HCT116 (cell line): ENCODE measurements at regions not wholly inside any gene's neighbourhood (a gene's known extent, or its start where the extent isn't known, plus 50 kb on each side); places are given as distances from the start of the nearest gene placed in this dataset.
"Not testable (repeated sequence)": the region's sequence is repeated elsewhere in the genome, so short reads cannot be mapped to it uniquely, and the experiment has no call there.

Experiments used
- ATAC-seq: fragments of 200-7000 bp; cut with Tn5 transposase; 2 replicates; pipeline ENCODE4 v1.9.1; 2020; ENCODE audit warnings: mild to moderate bottlenecking, moderate library complexity
- BruUV-seq: library from RNA; stranded (reverse); fragments of 400-500 nt; replicated peaks from 2 replicates; lab custom pipeline; 2021; lab: Mats Ljungman, UMichigan
- CTCF ChIA-PET: fragments of 300-600 bp; sonication (Branson Sonifier 250); formaldehyde crosslinking; loops from one replicate; lab custom pipeline; 2021; ENCODE audit warnings: antibody characterized with exemption; lab: Charles Lee
- POLR2A ChIA-PET: fragments of 300-600, 350-600 bp; sonication (Branson Sonifier 250); formaldehyde crosslinking; loops from one replicate; lab custom pipeline; 2021; ENCODE audit warnings: antibody characterized with exemption; lab: Charles Lee
- RAD21 ChIA-PET, 2 experiments: fragments of 300-600 bp; sonication (Branson Sonifier 250); formaldehyde crosslinking; loops; one replicate each; lab custom pipeline; 2023; ENCODE audit warnings: low total read pairs in 2 of 2; ENCODE audit not compliant: uncharacterized antibody in 2 of 2, unreplicated experiment in 2 of 2, low non-redundant PET in 1 of 2; lab: Charles Lee
- DNase-seq: peaks from one replicate; pipeline ENCODE4 v3.0.0-alpha.2; 2010; ENCODE audit warnings: low read depth, low spot score
- H2AFZ ChIP-seq: fragments of 200-600 bp; shearing (Covaris generic), sonication (generic); 2 replicates; pipeline ENCODE4 v1.6.1; 2017; ENCODE audit warnings: low read depth, mixed run types, mixed read lengths, antibody characterized with exemption, low read length; ENCODE audit not compliant: poor library complexity, severe bottlenecking
- H3K27ac ChIP-seq: 2 replicates; pipeline ENCODE4 v1.5.1; 2012; ENCODE audit warnings: low read depth, low read length
- H3K27me3 ChIP-seq: fragments of 200-600 bp; sonication (generic); 2 replicates; pipeline ENCODE4 v1.6.1; 2016; ENCODE audit warnings: mixed run types, low read length, mixed read lengths; ENCODE audit not compliant: insufficient read depth
- H3K36me3 ChIP-seq, 2 experiments: fragments of 200-500 bp in 1 of 2; fragments of 200-600 bp in 1 of 2; sonication (Bioruptor generic) in 1 of 2; sonication (generic) in 1 of 2; 2 replicates each; pipeline versions ENCODE4 v1.5.1 to v1.6.1; 2014 to 2016; ENCODE audit warnings: low read length in 2 of 2, inconsistent platforms in 1 of 2, mixed read lengths in 1 of 2, mixed run types in 1 of 2; ENCODE audit not compliant: insufficient read depth in 2 of 2, control insufficient read depth in 1 of 2
- H3K4me1 ChIP-seq, 2 experiments: fragments of 200-600 bp in 1 of 2; sonication (generic) in 1 of 2; 2 replicates each; pipeline versions ENCODE4 v1.5.1 to v1.6.1; 2012 to 2017; ENCODE audit warnings: low read length in 2 of 2, inconsistent platforms in 1 of 2, mild to moderate bottlenecking in 1 of 2, mixed read lengths in 1 of 2, mixed run types in 1 of 2, moderate library complexity in 1 of 2; ENCODE audit not compliant: insufficient read depth in 2 of 2, control insufficient read depth in 1 of 2
- H3K4me2 ChIP-seq: fragments of 200-600 bp; sonication (generic); 2 replicates; pipeline ENCODE4 v1.6.1; 2017; ENCODE audit warnings: mixed run types, low read length, mixed read lengths
- H3K4me3 ChIP-seq, 2 experiments: fragments of 200-600 bp in 1 of 2; sonication (generic) in 1 of 2; replicated peaks in 1 of 2; 2 replicates each; pipeline ENCODE4 v1.5.1; 2011 to 2016; ENCODE audit warnings: low read length in 2 of 2, control low read depth in 1 of 2, low read depth in 1 of 2, mild to moderate bottlenecking in 1 of 2, mixed read lengths in 1 of 2, mixed run types in 1 of 2
- H3K79me2 ChIP-seq: fragments of 200-600 bp; sonication (generic); 2 replicates; pipeline ENCODE4 v1.6.1; 2017; ENCODE audit warnings: mild to moderate bottlenecking, mixed run types, low read length, moderate library complexity, mixed read lengths; ENCODE audit not compliant: insufficient read depth
- H3K9ac ChIP-seq: fragments of 200-600 bp; sonication (generic); 2 replicates; pipeline ENCODE4 v1.6.1; 2016; ENCODE audit warnings: low read length, mixed read lengths
- H3K9me2 ChIP-seq: fragments of 200-600 bp; sonication (generic), shearing (Covaris generic); 2 replicates; pipeline ENCODE4 v1.6.1; 2017; ENCODE audit warnings: mixed run types, mild to moderate bottlenecking, moderate library complexity; ENCODE audit not compliant: insufficient read depth
- H3K9me3 ChIP-seq, 2 experiments: fragments of 200-500 bp in 1 of 2; fragments of 200-600 bp in 1 of 2; sonication (Bioruptor generic) in 1 of 2; sonication (generic) in 1 of 2; 2 replicates each; pipeline ENCODE4 v1.6.1; 2014 to 2017; ENCODE audit warnings: low read length in 2 of 2, mixed read lengths in 2 of 2, inconsistent platforms in 1 of 2, low read depth in 1 of 2, mild to moderate bottlenecking in 1 of 2, mixed run types in 1 of 2, moderate library complexity in 1 of 2; ENCODE audit not compliant: control insufficient read depth in 1 of 2, insufficient read depth in 1 of 2
- H4K20me1 ChIP-seq: fragments of 200-600 bp; sonication (generic), shearing (Covaris generic); 2 replicates; pipeline ENCODE4 v1.6.1; 2017; ENCODE audit warnings: mixed run types, mild to moderate bottlenecking, moderate library complexity; ENCODE audit not compliant: insufficient read depth
- intact Hi-C: fragments of 100-400 bp; cut with micrococcal nuclease; formaldehyde crosslinking; loops from 2 replicates; pipeline ENCODE4 v1.10.0; 2022

GRCh38 chr12:31179627-31180237, 106.1 kb downstream of the DDX11 start:
- CTCF ChIA-PET, RAD21 ChIA-PET, H3K4me1 ChIP-seq: not testable (repeated sequence)

GRCh38 chr12:31182571-31182970, 108.9 kb downstream of the DDX11 start:
- ATAC-seq, H3K9me3 ChIP-seq, H3K79me2 ChIP-seq, H3K4me3 ChIP-seq, H3K36me3 ChIP-seq, H3K27me3 ChIP-seq, H3K9ac ChIP-seq, H3K27ac ChIP-seq, H4K20me1 ChIP-seq, POLR2A ChIA-PET, DNase-seq, RAD21 ChIA-PET, H2AFZ ChIP-seq, intact Hi-C loops, BruUV-seq, CTCF ChIA-PET, H3K9me2 ChIP-seq, H3K4me2 ChIP-seq, H3K4me1 ChIP-seq: not testable (repeated sequence)

More at GRCh38 chr12:31179627-31180237, 106.1 kb downstream of the DDX11 start:
- not testable (repeated sequence) for H3K79me2 ChIP-seq, H3K9me2 ChIP-seq, BruUV-seq, H3K4me2 ChIP-seq, H4K20me1 ChIP-seq, H2AFZ ChIP-seq, H3K4me3 ChIP-seq, DNase-seq, H3K27ac ChIP-seq, H3K27me3 ChIP-seq, ATAC-seq, H3K9me3 ChIP-seq, H3K36me3 ChIP-seq, H3K9ac ChIP-seq
- POLR2A ChIA-PET = interaction anchor here (0.6 kb wide), 1 partner anchor 37 kb away, joined by 3 read pairs; no protein-coding TSS in a partner anchor
- intact Hi-C loops = loop anchor here (5.0 to 10.0 kb wide), 2 partner anchors 215 to 332 kb away; no protein-coding TSS in a partner anchor

- H3K9me3 ChIP-seq, BruUV-seq, POLR2A ChIA-PET, H3K9ac ChIP-seq, H4K20me1 ChIP-seq, intact Hi-C loops, H3K27ac ChIP-seq, H3K36me3 ChIP-seq, H3K79me2 ChIP-seq, DNase-seq, H3K9me2 ChIP-seq, CTCF ChIA-PET, ATAC-seq, H3K27me3 ChIP-seq, H2AFZ ChIP-seq, H3K4me3 ChIP-seq, H3K4me2 ChIP-seq, RAD21 ChIA-PET, H3K4me1 ChIP-seq: not testable (repeated sequence)
These were observed 109.4 kb downstream of the DDX11 start for GRCh38 chr12:31183107-31183506.

- H3K36me3 ChIP-seq, H3K9me3 ChIP-seq, CTCF ChIA-PET, ATAC-seq, H2AFZ ChIP-seq, H3K27ac ChIP-seq, POLR2A ChIA-PET, H3K27me3 ChIP-seq, intact Hi-C loops, BruUV-seq, H3K79me2 ChIP-seq, H4K20me1 ChIP-seq, H3K9me2 ChIP-seq, H3K4me1 ChIP-seq, H3K9ac ChIP-seq, DNase-seq, H3K4me2 ChIP-seq, H3K4me3 ChIP-seq, RAD21 ChIA-PET: not testable (repeated sequence)
These were observed 110.2 kb downstream of the DDX11 start for GRCh38 chr12:31183899-31184298.
